IMR-90 (cell line): ENCODE measurements at regions not wholly inside any gene's neighbourhood (a gene's known extent, or its start where the extent isn't known, plus 50 kb on each side); places are given as distances from the start of the nearest gene placed in this dataset.

ENCODE experiments used
- CEBPB ChIP-seq: IDR thresholded peaks from 2 replicates; pipeline ENCODE4 v1.6.1; 2012; ENCODE audit warnings: low read depth, low read length, improper control_type of control experiment
- CHD1 ChIP-seq: IDR thresholded peaks from 2 replicates; pipeline ENCODE4 v1.6.1; 2012; ENCODE audit warnings: low read depth, low read length, improper control_type of control experiment
- FOS ChIP-seq: fragments of 150-350 bp; IDR thresholded peaks from 2 replicates; pipeline ENCODE4 v1.6.1; 2016; ENCODE audit warnings: low read depth, low read length
- MAFK ChIP-seq: IDR thresholded peaks from 2 replicates; pipeline ENCODE4 v1.6.1; 2012; ENCODE audit warnings: low read depth, low read length, improper control_type of control experiment
- MXI1 ChIP-seq: IDR thresholded peaks from 2 replicates; pipeline ENCODE4 v1.6.1; 2012; ENCODE audit warnings: low read depth, mild to moderate bottlenecking, low read length, moderate library complexity, borderline replicate concordance
- NFE2L2 ChIP-seq: fragments of 150-350 bp; IDR thresholded peaks from 2 replicates; pipeline ENCODE4 v1.6.1; 2016; ENCODE audit warnings: low read depth, mild to moderate bottlenecking, low read length
- POLR2A ChIP-seq: IDR thresholded peaks from 2 replicates; pipeline ENCODE4 v1.6.1; 2012; ENCODE audit warnings: mild to moderate bottlenecking, low read depth, low read length
- RAD21 ChIP-seq: IDR thresholded peaks from 2 replicates; pipeline ENCODE4 v1.6.1; 2012; ENCODE audit warnings: low read length, improper control_type of control experiment
- RCOR1 ChIP-seq: IDR thresholded peaks from 2 replicates; pipeline ENCODE4 v1.6.1; 2012; ENCODE audit warnings: mild to moderate bottlenecking, low read length, improper control_type of control experiment; ENCODE audit not compliant: insufficient replicate concordance
- RFX5 ChIP-seq: IDR thresholded peaks from 2 replicates; pipeline ENCODE4 v1.8.0; 2012; ENCODE audit warnings: low read depth, mild to moderate bottlenecking, low read length, moderate library complexity
- SMC3 ChIP-seq: fragments of 150-350 bp; IDR thresholded peaks from 2 replicates; pipeline ENCODE4 v1.6.1; 2016; ENCODE audit warnings: low read depth, mild to moderate bottlenecking, antibody characterized with exemption, low read length, moderate library complexity
- USF2 ChIP-seq: fragments of 150-350 bp; IDR thresholded peaks from 2 replicates; pipeline ENCODE4 v1.6.1; 2017; ENCODE audit warnings: mild to moderate bottlenecking, antibody characterized with exemption, low read length, low read depth
- TF ChIP-seq, protein P1 (sequence below): conservative IDR thresholded peaks from 2 replicates; pipeline ENCODE4 v1.5.1; 2012; ENCODE audit warnings: mild to moderate bottlenecking, low read depth, low read length, improper control_type of control experiment

GRCh38 chr5:2480871-2481270 lies 270.6 kb downstream of the IRX2 start:
- TF ChIP-seq USF2 (no peak), POLR2A (no peak), CHD1 (no peak), RAD21 (no peak), MXI1 (no peak), SMC3 (no peak), FOS (no peak), RFX5 (no peak), RCOR1 (no peak), MAFK (no peak), CEBPB (no peak), NFE2L2 (no peak)
- TF ChIP-seq, protein P1, sequence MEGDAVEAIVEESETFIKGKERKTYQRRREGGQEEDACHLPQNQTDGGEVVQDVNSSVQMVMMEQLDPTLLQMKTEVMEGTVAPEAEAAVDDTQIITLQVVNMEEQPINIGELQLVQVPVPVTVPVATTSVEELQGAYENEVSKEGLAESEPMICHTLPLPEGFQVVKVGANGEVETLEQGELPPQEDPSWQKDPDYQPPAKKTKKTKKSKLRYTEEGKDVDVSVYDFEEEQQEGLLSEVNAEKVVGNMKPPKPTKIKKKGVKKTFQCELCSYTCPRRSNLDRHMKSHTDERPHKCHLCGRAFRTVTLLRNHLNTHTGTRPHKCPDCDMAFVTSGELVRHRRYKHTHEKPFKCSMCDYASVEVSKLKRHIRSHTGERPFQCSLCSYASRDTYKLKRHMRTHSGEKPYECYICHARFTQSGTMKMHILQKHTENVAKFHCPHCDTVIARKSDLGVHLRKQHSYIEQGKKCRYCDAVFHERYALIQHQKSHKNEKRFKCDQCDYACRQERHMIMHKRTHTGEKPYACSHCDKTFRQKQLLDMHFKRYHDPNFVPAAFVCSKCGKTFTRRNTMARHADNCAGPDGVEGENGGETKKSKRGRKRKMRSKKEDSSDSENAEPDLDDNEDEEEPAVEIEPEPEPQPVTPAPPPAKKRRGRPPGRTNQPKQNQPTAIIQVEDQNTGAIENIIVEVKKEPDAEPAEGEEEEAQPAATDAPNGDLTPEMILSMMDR = no peak
